Mesenteric fat pad (tissue), 1 donor: ENCODE measurements at regions not wholly inside any gene's neighbourhood (a gene's known extent, or its start where the extent isn't known, plus 50 kb on each side); places are given as distances from the start of the nearest gene placed in this dataset.

Experiments used
- DNase-seq: peaks from one replicate; pipeline ENCODE4 v3.0.0-alpha.2; 2020; ENCODE audit warnings: low spot score
- donor health status: DM: yes; HTN: yes; CAD: no.

- DNase-seq, result no peak
These were observed 451.1 kb downstream of the ARAP2 start for GRCh38 chr4:35793045-35793722.

- no peak for DNase-seq
These were observed 450.5 kb downstream of the ARAP2 start for GRCh38 chr4:35793766-35794165.

GRCh38 chr4:35800669-35801068 lies 443.6 kb downstream of the ARAP2 start:
- no peak for DNase-seq

- DNase-seq, result no peak
These were observed 441.7 kb downstream of the ARAP2 start for GRCh38 chr4:35802644-35803043.

- no peak for DNase-seq
These were observed 425.8 kb downstream of the ARAP2 start for GRCh38 chr4:35818520-35818919.

GRCh38 chr4:35820003-35820402 lies 424.3 kb downstream of the ARAP2 start:
- no peak for DNase-seq

GRCh38 chr4:35824231-35824630 lies 420.1 kb downstream of the ARAP2 start:
- no peak for DNase-seq

GRCh38 chr4:35835893-35836292 lies 408.4 kb downstream of the ARAP2 start:
- no peak for DNase-seq

- no peak for DNase-seq
These were observed 407.7 kb downstream of the ARAP2 start for GRCh38 chr4:35836596-35836995.

GRCh38 chr4:35867057-35867456 lies 377.3 kb downstream of the ARAP2 start:
- no peak for DNase-seq

- no peak for DNase-seq
These were observed 372.0 kb downstream of the ARAP2 start for GRCh38 chr4:35872273-35872672.

GRCh38 chr4:35879479-35879878 lies 364.8 kb downstream of the ARAP2 start:
- no peak for DNase-seq

GRCh38 chr4:35883108-35883507 lies 361.2 kb downstream of the ARAP2 start:
- no peak for DNase-seq

- no peak for DNase-seq
These were observed 359.4 kb downstream of the ARAP2 start for GRCh38 chr4:35884714-35885480.

- DNase-seq, result no peak
These were observed 346.5 kb downstream of the ARAP2 start for GRCh38 chr4:35897808-35898207.

GRCh38 chr4:35900286-35901243 lies 343.7 kb downstream of the ARAP2 start:
- no peak for DNase-seq

- no peak for DNase-seq
These were observed 332.1 kb downstream of the ARAP2 start for GRCh38 chr4:35912174-35912573.

- DNase-seq, result no peak
These were observed 325.8 kb downstream of the ARAP2 start for GRCh38 chr4:35918491-35918977.

GRCh38 chr4:35925806-35926205 lies 318.5 kb downstream of the ARAP2 start:
- DNase-seq, result no peak

GRCh38 chr4:35926788-35927187 lies 317.5 kb downstream of the ARAP2 start:
- DNase-seq, result no peak

GRCh38 chr4:35933901-35934300 lies 310.4 kb downstream of the ARAP2 start:
- no peak for DNase-seq
